Trophoblast cell (in vitro differentiated cells and primary cell): ENCODE measurements at regions not wholly inside any gene's neighbourhood (a gene's known extent, or its start where the extent isn't known, plus 50 kb on each side); places are given as distances from the start of the nearest gene placed in this dataset.
"Not testable (repeated sequence)": the region's sequence is repeated elsewhere in the genome, so short reads cannot be mapped to it uniquely, and the experiment has no call there.

ENCODE experiments used
- DNase-seq, 2 donors: peaks; one replicate each; pipeline ENCODE4 v3.0.0-alpha.2; 2016
- H2AFZ ChIP-seq: 2 replicates; pipeline ENCODE4 v1.6.1; 2013; ENCODE audit warnings: low read length, moderate library complexity, mild to moderate bottlenecking; ENCODE audit not compliant: insufficient read depth, poor library complexity
- H2AK5ac ChIP-seq: 2 replicates; pipeline ENCODE4 v1.6.1; 2013; ENCODE audit warnings: mild to moderate bottlenecking, low read length
- H2BK120ac ChIP-seq: 2 replicates; pipeline ENCODE4 v1.6.1; 2013; ENCODE audit warnings: low read length, mild to moderate bottlenecking, moderate library complexity; ENCODE audit not compliant: insufficient read depth, poor library complexity
- H2BK12ac ChIP-seq: 2 replicates; pipeline ENCODE4 v1.6.1; 2013; ENCODE audit warnings: mild to moderate bottlenecking, low read length, moderate library complexity
- H2BK5ac ChIP-seq: 2 replicates; pipeline ENCODE4 v1.6.1; 2013; ENCODE audit warnings: low read length, low read depth, moderate library complexity, mild to moderate bottlenecking; ENCODE audit not compliant: poor library complexity
- H3K14ac ChIP-seq: 2 replicates; pipeline ENCODE4 v1.6.1; 2013; ENCODE audit warnings: mild to moderate bottlenecking, low read length
- H3K18ac ChIP-seq: 2 replicates; pipeline ENCODE4 v1.6.1; 2013; ENCODE audit warnings: mild to moderate bottlenecking, low read length
- H3K23ac ChIP-seq: 2 replicates; pipeline ENCODE4 v1.6.1; 2013; ENCODE audit warnings: low read length
- H3K27ac ChIP-seq: 2 replicates; pipeline ENCODE4 v1.5.1; 2013; ENCODE audit warnings: low read depth, mild to moderate bottlenecking, inconsistent platforms, low read length, moderate library complexity
- H3K27me3 ChIP-seq: 2 replicates; pipeline ENCODE4 v1.6.1; 2013; ENCODE audit warnings: inconsistent platforms, mild to moderate bottlenecking, low read length, moderate library complexity; ENCODE audit not compliant: insufficient read depth
- H3K36me3 ChIP-seq, 2 experiments: 1 replicate in 1 of 2; 2 replicates in 1 of 2; pipeline ENCODE4 v1.6.1; 2013; ENCODE audit warnings: low read length in 2 of 2, mild to moderate bottlenecking in 2 of 2, moderate library complexity in 1 of 2; ENCODE audit not compliant: insufficient read depth in 2 of 2, control insufficient read depth in 1 of 2
- H3K4ac ChIP-seq: 2 replicates; pipeline ENCODE4 v1.6.1; 2013; ENCODE audit warnings: low read depth, mild to moderate bottlenecking, low read length, moderate library complexity
- H3K4me1 ChIP-seq, 2 experiments: 1 replicate in 1 of 2; 2 replicates in 1 of 2; pipeline ENCODE4 v1.6.1; 2013; ENCODE audit warnings: low read length in 2 of 2, mild to moderate bottlenecking in 2 of 2, moderate library complexity in 1 of 2; ENCODE audit not compliant: insufficient read depth in 2 of 2, control insufficient read depth in 1 of 2
- H3K4me2 ChIP-seq: 2 replicates; pipeline ENCODE4 v1.6.1; 2013; ENCODE audit warnings: inconsistent platforms, mild to moderate bottlenecking, low read length, moderate library complexity
- H3K4me3 ChIP-seq: 2 replicates; pipeline ENCODE4 v1.5.1; 2013; ENCODE audit warnings: mild to moderate bottlenecking, low read depth, low read length, inconsistent platforms
- H3K79me1 ChIP-seq: one replicate; pipeline ENCODE4 v1.6.1; 2013; ENCODE audit warnings: low read length
- H3K79me2 ChIP-seq: 2 replicates; pipeline ENCODE4 v1.6.1; 2013; ENCODE audit warnings: low read length, mild to moderate bottlenecking; ENCODE audit not compliant: control insufficient read depth, insufficient read depth, poor library complexity
- H3K9ac ChIP-seq: 2 replicates; pipeline ENCODE4 v1.6.1; 2013; ENCODE audit warnings: mild to moderate bottlenecking, low read length
- H3K9me3 ChIP-seq: 2 replicates; pipeline ENCODE4 v1.6.1; 2013; ENCODE audit warnings: low read depth, mild to moderate bottlenecking, control low read depth, inconsistent platforms, low read length; ENCODE audit not compliant: insufficient read depth
- H4K12ac ChIP-seq: 2 replicates; pipeline ENCODE4 v1.6.1; 2013; ENCODE audit warnings: low read depth, mild to moderate bottlenecking, low read length, moderate library complexity
- H4K8ac ChIP-seq: 2 replicates; pipeline ENCODE4 v1.6.1; 2013; ENCODE audit warnings: low read depth, mild to moderate bottlenecking, low read length, moderate library complexity
- H4K91ac ChIP-seq: one replicate; pipeline ENCODE4 v1.6.1; 2013; ENCODE audit warnings: low read depth, mild to moderate bottlenecking, low read length, moderate library complexity
- WGBS: extraction: QIAGEN DNeasy Blood & Tissue Kit; methylation state at CpG from one replicate; pipeline ENCODE4 v1.1.7; 2013; ENCODE audit warnings: missing lambda C conversion rate; ENCODE audit not compliant: insufficient read length, insufficient coverage; ENCODE audit errors: extremely low coverage; 5-methylcytosine and 5-hydroxymethylcytosine counted together

DNA sequence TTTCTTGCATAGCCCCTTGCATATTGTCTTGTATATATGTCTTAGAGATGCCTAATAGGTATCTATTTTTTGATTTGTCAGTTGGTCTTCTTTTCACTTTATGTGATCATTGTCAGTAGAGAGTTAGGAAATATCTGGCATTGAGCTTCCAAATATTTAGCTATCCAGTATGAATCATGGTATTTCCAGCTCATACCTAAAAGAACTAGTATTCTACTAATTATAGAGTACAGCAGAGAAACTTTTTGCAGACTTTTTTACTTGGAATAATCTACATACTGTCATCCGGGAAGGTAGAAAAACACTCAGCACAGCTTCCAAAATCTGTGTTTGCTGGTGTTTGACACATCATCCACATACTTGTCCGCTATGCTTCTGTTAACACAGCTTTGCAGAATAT lies 156.4 kb upstream of the HTR1E start:
- no peak overlapping the region for H2BK5ac ChIP-seq
- H3K4me1 ChIP-seq, result no peaks in the 10 kb centered on the region
- no peak overlapping the region for H2BK12ac ChIP-seq
- no peak overlapping the region for H2AK5ac ChIP-seq
- H3K79me2 ChIP-seq, result no peaks in the 10 kb centered on the region
- no peak overlapping the region for H3K4me2 ChIP-seq
- no peak overlapping the region for H3K27ac ChIP-seq
- H3K14ac ChIP-seq, result no peak overlapping the region
- no peak overlapping the region for H4K91ac ChIP-seq
- no peak overlapping the region for H3K4me3 ChIP-seq
- H4K12ac ChIP-seq, result no peak overlapping the region
- no peaks in the 10 kb centered on the region for H3K79me1 ChIP-seq
- no peaks in the 10 kb centered on the region for H3K36me3 ChIP-seq
- H2BK120ac ChIP-seq, result no peak overlapping the region
- H4K8ac ChIP-seq, result no peak overlapping the region
- H3K9ac ChIP-seq, result no peak overlapping the region
- no CpG with 5 or more reads among the region's 2 CpGs for WGBS
- no peak overlapping the region for H2AFZ ChIP-seq
- DNase-seq, result peak in 1 of 2 donors; percentile 67
- no peak overlapping the region for H3K4ac ChIP-seq
- no peaks in the 10 kb centered on the region for H3K27me3 ChIP-seq
- no peak overlapping the region for H3K18ac ChIP-seq
- no peak overlapping the region for H3K23ac ChIP-seq
- no peaks in the 10 kb centered on the region for H3K9me3 ChIP-seq

DNA sequence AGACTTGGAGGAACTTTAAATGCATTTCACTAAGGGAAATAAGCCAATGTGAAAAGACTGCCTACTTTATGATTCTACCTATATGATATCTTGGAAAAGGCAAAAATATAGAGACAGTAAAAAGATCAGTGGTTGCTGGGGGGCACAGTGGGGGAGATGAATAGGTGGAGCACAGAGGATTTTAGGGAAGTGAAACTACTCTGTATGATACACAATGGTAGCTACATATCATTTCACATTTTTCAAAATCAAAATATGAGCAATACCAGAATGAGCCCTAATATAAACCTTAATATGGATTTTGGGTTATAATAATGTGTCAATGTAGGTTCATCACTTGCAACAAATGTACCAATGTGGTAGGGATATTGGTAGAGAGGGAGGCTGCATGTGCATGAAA lies 161.4 kb upstream of the HTR1E start:
- Histone ChIP-seq H3K79me1 (no peaks in the 10 kb centered on the region), H2AFZ (no peak overlapping the region), H4K91ac (no peak overlapping the region), H3K23ac (no peak overlapping the region), H3K4me2 (no peak overlapping the region), H3K9ac (no peak overlapping the region), H4K12ac (no peak overlapping the region), H3K27ac (no peak overlapping the region), H3K4me3 (no peak overlapping the region), H3K79me2 (no peaks in the 10 kb centered on the region), H3K36me3 (no peaks in the 10 kb centered on the region), H2BK12ac (no peak overlapping the region), H2AK5ac (no peak overlapping the region), H3K4ac (no peak overlapping the region), H2BK5ac (no peak overlapping the region), H3K9me3 (no peaks in the 10 kb centered on the region), H3K27me3 (no peaks in the 10 kb centered on the region), H3K14ac (no peak overlapping the region), H3K18ac (no peak overlapping the region), H4K8ac (no peak overlapping the region), H3K4me1 (no peaks in the 10 kb centered on the region), H2BK120ac (no peak overlapping the region)
- DNase-seq, result no peak

DNA sequence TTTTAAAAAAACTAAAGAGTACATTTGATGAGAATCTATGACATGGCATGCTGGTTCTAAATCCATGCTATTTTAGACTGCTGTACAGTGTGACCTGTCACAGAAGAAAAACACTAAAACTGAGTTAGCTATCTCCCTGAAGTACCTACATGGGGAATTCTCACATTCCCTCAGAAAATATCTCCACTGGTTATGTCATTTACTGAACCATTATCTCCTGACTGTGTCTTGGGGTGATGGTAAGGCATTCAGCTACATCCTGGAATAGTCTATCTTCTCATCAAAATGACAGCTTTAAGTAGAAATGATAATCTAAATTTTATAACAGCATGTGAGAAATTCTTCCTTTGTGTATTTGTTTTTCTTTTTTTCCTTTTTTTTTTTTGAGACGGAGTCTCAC lies 172.1 kb upstream of the HTR1E start:
- no peak for DNase-seq
- no peak overlapping the region for H3K4me3 ChIP-seq
- no peaks in the 10 kb centered on the region for H3K79me1 ChIP-seq
- no peak overlapping the region for H2BK5ac ChIP-seq
- H3K27ac ChIP-seq, result no peak overlapping the region
- WGBS, result no CpG with 5 or more reads among the region's 1 CpG
- H4K91ac ChIP-seq, result no peak overlapping the region
- no peak overlapping the region for H4K12ac ChIP-seq
- H2BK120ac ChIP-seq, result no peak overlapping the region
- no peak overlapping the region for H3K4me2 ChIP-seq
- H3K14ac ChIP-seq, result no peak overlapping the region
- H4K8ac ChIP-seq, result no peak overlapping the region
- no peak overlapping the region for H3K4ac ChIP-seq
- H3K79me2 ChIP-seq, result no peaks in the 10 kb centered on the region
- H2BK12ac ChIP-seq, result no peak overlapping the region
- H3K4me1 ChIP-seq, result no peaks in the 10 kb centered on the region
- H2AFZ ChIP-seq, result no peak overlapping the region
- no peak overlapping the region for H3K18ac ChIP-seq
- no peaks in the 10 kb centered on the region for H3K36me3 ChIP-seq
- no peak overlapping the region for H2AK5ac ChIP-seq
- H3K9me3 ChIP-seq, result peaks cover under 1% of the 10 kb centered on the region
- no peak overlapping the region for H3K23ac ChIP-seq
- no peak overlapping the region for H3K9ac ChIP-seq
- no peaks in the 10 kb centered on the region for H3K27me3 ChIP-seq

DNA sequence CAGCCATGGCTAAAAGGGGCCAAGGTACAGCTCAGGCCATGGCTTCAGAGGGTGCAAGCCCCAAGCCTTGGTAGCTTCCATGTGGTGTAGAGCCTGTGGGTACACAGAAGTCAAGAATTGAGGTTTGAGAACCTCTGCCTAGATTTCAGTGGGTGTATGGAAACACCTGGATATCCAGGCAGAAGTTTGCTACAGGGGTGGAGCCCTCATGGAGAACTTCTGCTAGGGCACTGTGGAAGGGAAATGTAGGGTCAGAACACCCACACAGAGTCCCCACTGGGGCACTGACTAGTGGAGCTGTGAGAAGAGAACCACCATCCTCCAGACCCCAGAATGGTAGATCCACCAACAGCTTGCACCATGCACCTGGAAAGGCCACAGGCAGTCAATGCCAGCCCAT lies 177.4 kb upstream of the HTR1E start:
- not testable (repeated sequence) for H3K18ac ChIP-seq, H3K36me3 ChIP-seq, H3K9ac ChIP-seq, H4K12ac ChIP-seq, H3K27ac ChIP-seq, H3K4me1 ChIP-seq, H4K91ac ChIP-seq, H3K4me3 ChIP-seq, H3K23ac ChIP-seq, H2BK120ac ChIP-seq, DNase-seq, H3K27me3 ChIP-seq, H3K14ac ChIP-seq, H3K79me2 ChIP-seq, H3K9me3 ChIP-seq, H3K4me2 ChIP-seq, H2AFZ ChIP-seq, H3K79me1 ChIP-seq, H2BK5ac ChIP-seq, H3K4ac ChIP-seq, H2AK5ac ChIP-seq, H2BK12ac ChIP-seq, H4K8ac ChIP-seq
